IMR-90 (cell line): ENCODE measurements at regions not wholly inside any gene's neighbourhood (a gene's known extent, or its start where the extent isn't known, plus 50 kb on each side); places are given as distances from the start of the nearest gene placed in this dataset.

Source experiments
- ATAC-seq: fragments of 200-7000 bp; cut with Tn5 transposase; 2 replicates; pipeline ENCODE4 v1.9.1; 2020; ENCODE audit warnings: low read depth, mild to moderate bottlenecking, moderate library complexity
- BruUV-seq: library from RNA; stranded (reverse); fragments of 400-500 nt; replicated peaks from 2 replicates; lab custom pipeline; 2021; lab: Mats Ljungman, UMichigan
- CTCF ChIA-PET: fragments of 300-600 bp; formaldehyde crosslinking; extraction: SDS; loops from one replicate; lab custom pipeline; 2021; ENCODE audit warnings: antibody characterized with exemption; lab: Yijun Ruan, JAX
- POLR2A ChIA-PET: fragments of 300-600 bp; sonication (Branson Sonifier 250); formaldehyde crosslinking; loops from one replicate; lab custom pipeline; 2022; ENCODE audit warnings: antibody characterized with exemption; ENCODE audit not compliant: unreplicated experiment; lab: Charles Lee
- DNase-seq: peaks from one replicate; pipeline ENCODE4 v3.0.0; 2013
- H2AFZ ChIP-seq: replicated peaks from 2 replicates; pipeline ENCODE3; 2013; ENCODE audit warnings: low read length, mild to moderate bottlenecking; ENCODE audit not compliant: poor library complexity
- H2AK5ac ChIP-seq: 2 replicates; pipeline ENCODE4 v1.6.1; 2013; ENCODE audit warnings: low read depth, low read length, inconsistent platforms
- H2AK9ac ChIP-seq: replicated peaks from 2 replicates; pipeline ENCODE3; 2013; ENCODE audit warnings: mild to moderate bottlenecking, low read depth, low read length, moderate library complexity; ENCODE audit not compliant: poor library complexity
- H2BK120ac ChIP-seq: 2 replicates; pipeline ENCODE4 v1.6.1; 2013; ENCODE audit warnings: low read depth, low read length, inconsistent platforms
- H2BK15ac ChIP-seq: 3 replicates; pipeline ENCODE4 v1.6.1; 2013; ENCODE audit warnings: low read depth, low read length, inconsistent platforms
- H2BK20ac ChIP-seq: 2 replicates; pipeline ENCODE4 v1.6.1; 2013; ENCODE audit warnings: low read depth, mild to moderate bottlenecking, inconsistent platforms, low read length, moderate library complexity
- H2BK5ac ChIP-seq: 2 replicates; pipeline ENCODE4 v1.6.1; 2013; ENCODE audit warnings: mild to moderate bottlenecking, low read depth, low read length, inconsistent platforms; ENCODE audit not compliant: poor library complexity, severe bottlenecking
- H3K14ac ChIP-seq: replicated peaks from 2 replicates; pipeline ENCODE4 v1.6.1; 2013; ENCODE audit warnings: low read depth, low read length, inconsistent platforms
- H3K18ac ChIP-seq: 2 replicates; pipeline ENCODE4 v1.6.1; 2013; ENCODE audit warnings: low read depth, low read length, control low read depth
- H3K23ac ChIP-seq: 2 replicates; pipeline ENCODE4 v1.6.1; 2013; ENCODE audit warnings: low read depth, low read length, inconsistent platforms
- H3K27ac ChIP-seq: 2 replicates; pipeline ENCODE4 v1.5.1; 2013; ENCODE audit warnings: mild to moderate bottlenecking, control low read depth, low read length; ENCODE audit not compliant: insufficient read depth
- H3K27me3 ChIP-seq: 2 replicates; pipeline ENCODE4 v1.6.1; 2013; ENCODE audit warnings: low read length; ENCODE audit not compliant: control insufficient read depth, insufficient read depth
- H3K36me3 ChIP-seq: 2 replicates; pipeline ENCODE4 v1.6.1; 2013; ENCODE audit warnings: low read length, mixed read lengths; ENCODE audit not compliant: control insufficient read depth, insufficient read depth
- H3K4ac ChIP-seq: 2 replicates; pipeline ENCODE4 v1.6.1; 2013; ENCODE audit warnings: low read depth, low read length, inconsistent platforms
- H3K4me1 ChIP-seq: 2 replicates; pipeline ENCODE4 v1.6.1; 2013; ENCODE audit warnings: low read length, mixed read lengths; ENCODE audit not compliant: control insufficient read depth, insufficient read depth
- H3K4me2 ChIP-seq: 2 replicates; pipeline ENCODE4 v1.6.1; 2013; ENCODE audit warnings: low read depth, mild to moderate bottlenecking, control low read depth, low read length, moderate library complexity
- H3K4me3 ChIP-seq: 2 replicates; pipeline ENCODE4 v1.5.1; 2013; ENCODE audit warnings: low read depth, mild to moderate bottlenecking, control low read depth, low read length, moderate library complexity; ENCODE audit not compliant: insufficient read depth
- H3K56ac ChIP-seq: 2 replicates; pipeline ENCODE4 v1.6.1; 2013; ENCODE audit warnings: low read length, inconsistent platforms; ENCODE audit not compliant: insufficient read depth; ENCODE audit errors: extremely low read depth
- H3K79me1 ChIP-seq, 2 experiments: 2 replicates each; pipeline ENCODE4 v1.6.1; 2013; ENCODE audit warnings: low read length in 2 of 2, inconsistent platforms in 1 of 2, low read depth in 1 of 2
- H3K9ac ChIP-seq: 2 replicates; pipeline ENCODE4 v1.6.1; 2013; ENCODE audit warnings: low read depth, low read length, control low read depth
- H3K9me1 ChIP-seq: 2 replicates; pipeline ENCODE4 v1.6.1; 2013; ENCODE audit warnings: low read length, inconsistent platforms; ENCODE audit not compliant: insufficient read depth
- H3K9me3 ChIP-seq: 2 replicates; pipeline ENCODE4 v1.6.1; 2013; ENCODE audit warnings: low read length; ENCODE audit not compliant: control insufficient read depth, insufficient read depth
- H4K20me1 ChIP-seq: 2 replicates; pipeline ENCODE4 v1.6.1; 2013; ENCODE audit warnings: low read length, inconsistent platforms; ENCODE audit not compliant: insufficient read depth
- H4K5ac ChIP-seq: 2 replicates; pipeline ENCODE4 v1.6.1; 2013; ENCODE audit warnings: mild to moderate bottlenecking, low read depth, low read length, control low read depth
- H4K8ac ChIP-seq, 2 experiments: 2 replicates each; pipeline ENCODE4 v1.6.1; 2013; ENCODE audit warnings: low read depth in 2 of 2, low read length in 2 of 2, control low read depth in 1 of 2, inconsistent platforms in 1 of 2
- H4K91ac ChIP-seq: 2 replicates; pipeline ENCODE4 v1.6.1; 2013; ENCODE audit warnings: low read depth, low read length, inconsistent platforms; ENCODE audit not compliant: insufficient read depth
- CHD1 ChIP-seq: IDR thresholded peaks from 2 replicates; pipeline ENCODE4 v1.6.1; 2012; ENCODE audit warnings: low read depth, low read length, improper control_type of control experiment
- MAZ ChIP-seq: IDR thresholded peaks from 2 replicates; pipeline ENCODE4 v1.6.1; 2012; ENCODE audit warnings: low read depth, mild to moderate bottlenecking, low read length, improper control_type of control experiment, moderate library complexity, borderline replicate concordance
- MXI1 ChIP-seq: IDR thresholded peaks from 2 replicates; pipeline ENCODE4 v1.6.1; 2012; ENCODE audit warnings: low read depth, mild to moderate bottlenecking, low read length, moderate library complexity, borderline replicate concordance
- POLR2A ChIP-seq: IDR thresholded peaks from 2 replicates; pipeline ENCODE4 v1.6.1; 2012; ENCODE audit warnings: mild to moderate bottlenecking, low read depth, low read length
- RAD21 ChIP-seq: IDR thresholded peaks from 2 replicates; pipeline ENCODE4 v1.6.1; 2012; ENCODE audit warnings: low read length, improper control_type of control experiment
- WGBS, 2 experiments: methylation state at CpG; one replicate each; pipeline versions ENCODE4 v1.1.5 to v1.1.7; 2013; ENCODE audit warnings: missing lambda C conversion rate in 2 of 2; ENCODE audit not compliant: insufficient read length in 1 of 2; ENCODE audit errors: extremely low coverage in 2 of 2; 5-methylcytosine and 5-hydroxymethylcytosine counted together
- dilution Hi-C: fragments of 300-500 bp; cut with HindIII; formaldehyde crosslinking; loops from one replicate; pipeline ENCODE4 v1.14.3; 2018; ENCODE audit warnings: low sequenced_read_pairs; ENCODE audit not compliant: unreplicated experiment
- in situ Hi-C: fragments of 300-500 bp; cut with MboI; formaldehyde crosslinking; loops from 3 replicates; pipeline ENCODE4 v1.14.3; 2019; ENCODE audit warnings: low sequenced_read_pairs, inconsistent platforms, mixed read lengths
- intact Hi-C: fragments of 100-400 bp; cut with micrococcal nuclease; formaldehyde crosslinking; loops from 2 replicates; pipeline ENCODE4 v1.10.0; 2022
- TF ChIP-seq, protein P1 (sequence below): fragments of 150-350 bp; IDR thresholded peaks from 2 replicates; pipeline ENCODE4 v1.6.1; 2017; ENCODE audit warnings: mild to moderate bottlenecking, antibody characterized with exemption, low read length, low read depth

DNA sequence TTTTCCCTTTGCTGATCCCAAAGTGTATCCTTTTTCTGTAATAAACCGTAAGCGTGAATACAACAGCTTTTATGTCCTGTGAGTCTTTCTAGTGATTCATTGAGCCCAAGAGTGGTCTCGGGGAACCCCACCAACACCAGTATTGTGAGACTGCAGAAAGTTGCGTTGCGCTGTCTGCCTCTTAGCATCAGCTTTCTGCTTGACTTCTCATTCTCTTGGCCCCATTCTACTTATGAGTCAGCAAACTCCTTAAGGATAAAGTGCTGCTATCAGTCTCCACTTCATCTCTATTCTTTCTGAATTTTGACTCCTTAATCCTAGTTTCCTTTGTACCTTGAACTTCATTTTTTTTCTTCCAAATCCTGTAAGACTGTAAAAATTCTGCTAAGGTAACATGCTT is 184.3 kb upstream of the MBL2 start:
- in situ Hi-C loops: no loop called here
- Histone ChIP-seq H2AK5ac (no peak overlapping the region), H2BK15ac (no peak overlapping the region), H2AK9ac (no peak overlapping the region), H3K27me3 (no peaks in the 10 kb centered on the region), H3K56ac (no peak overlapping the region), H3K9me1 (no peaks in the 10 kb centered on the region), H2BK120ac (no peak overlapping the region), H4K20me1 (no peaks in the 10 kb centered on the region), H2AFZ (no peak overlapping the region), H3K14ac (no peak overlapping the region), H3K23ac (no peak overlapping the region), H3K4me1 (no peaks in the 10 kb centered on the region), H4K8ac (no peak overlapping the region), H3K36me3 (no peaks in the 10 kb centered on the region), H4K91ac (no peak overlapping the region), H3K18ac (no peak overlapping the region), H3K4me3 (no peak overlapping the region), H3K9ac (no peak overlapping the region), H3K4me2 (no peak overlapping the region), H3K27ac (no peak overlapping the region), H3K9me3 (no peaks in the 10 kb centered on the region), H3K4ac (no peak overlapping the region), H2BK20ac (no peak overlapping the region), H4K5ac (no peak overlapping the region), H2BK5ac (no peak overlapping the region), H3K79me1 (no peaks in the 10 kb centered on the region)
- dilution Hi-C loops: no loop called here
- WGBS, 2 experiments: 80% methylated on average over 1 of the region's 5 CpGs; no CpG with 5 or more reads in 1 of the 2 experiments
- no peak for TF ChIP-seq POLR2A
- TF ChIP-seq, protein P1, sequence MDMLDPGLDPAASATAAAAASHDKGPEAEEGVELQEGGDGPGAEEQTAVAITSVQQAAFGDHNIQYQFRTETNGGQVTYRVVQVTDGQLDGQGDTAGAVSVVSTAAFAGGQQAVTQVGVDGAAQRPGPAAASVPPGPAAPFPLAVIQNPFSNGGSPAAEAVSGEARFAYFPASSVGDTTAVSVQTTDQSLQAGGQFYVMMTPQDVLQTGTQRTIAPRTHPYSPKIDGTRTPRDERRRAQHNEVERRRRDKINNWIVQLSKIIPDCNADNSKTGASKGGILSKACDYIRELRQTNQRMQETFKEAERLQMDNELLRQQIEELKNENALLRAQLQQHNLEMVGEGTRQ: no peak
- no peak for TF ChIP-seq MXI1
- no peak for TF ChIP-seq RAD21
- TF ChIP-seq CHD1: no peak
- no peak for TF ChIP-seq MAZ
- DNase-seq (no peak), ATAC-seq (no peak)
- CTCF ChIA-PET: no interaction called here
- POLR2A ChIA-PET: no interaction called here
- BruUV-seq: no TSS peak
- intact Hi-C loops: no loop called here
